ENCODE measurements at regions not wholly inside any gene's neighbourhood (a gene's known extent, or its start where the extent isn't known, plus 50 kb on each side); places are given as distances from the start of the nearest gene placed in this dataset.

- intact Hi-C loops (cut with DNase I), result no loop called here
- no peaks in the 10 kb centered on the region for H3K9me3 ChIP-seq
- H3K27ac ChIP-seq, result no peak overlapping the region
- H3K4me3 ChIP-seq, result no peak overlapping the region
- no peak for DNase-seq (ENCODE audit: low spot score in 2 of 2)
- TF ChIP-seq, protein P1, sequence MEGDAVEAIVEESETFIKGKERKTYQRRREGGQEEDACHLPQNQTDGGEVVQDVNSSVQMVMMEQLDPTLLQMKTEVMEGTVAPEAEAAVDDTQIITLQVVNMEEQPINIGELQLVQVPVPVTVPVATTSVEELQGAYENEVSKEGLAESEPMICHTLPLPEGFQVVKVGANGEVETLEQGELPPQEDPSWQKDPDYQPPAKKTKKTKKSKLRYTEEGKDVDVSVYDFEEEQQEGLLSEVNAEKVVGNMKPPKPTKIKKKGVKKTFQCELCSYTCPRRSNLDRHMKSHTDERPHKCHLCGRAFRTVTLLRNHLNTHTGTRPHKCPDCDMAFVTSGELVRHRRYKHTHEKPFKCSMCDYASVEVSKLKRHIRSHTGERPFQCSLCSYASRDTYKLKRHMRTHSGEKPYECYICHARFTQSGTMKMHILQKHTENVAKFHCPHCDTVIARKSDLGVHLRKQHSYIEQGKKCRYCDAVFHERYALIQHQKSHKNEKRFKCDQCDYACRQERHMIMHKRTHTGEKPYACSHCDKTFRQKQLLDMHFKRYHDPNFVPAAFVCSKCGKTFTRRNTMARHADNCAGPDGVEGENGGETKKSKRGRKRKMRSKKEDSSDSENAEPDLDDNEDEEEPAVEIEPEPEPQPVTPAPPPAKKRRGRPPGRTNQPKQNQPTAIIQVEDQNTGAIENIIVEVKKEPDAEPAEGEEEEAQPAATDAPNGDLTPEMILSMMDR (IDR thresholded peaks at IDR 0.05), result no peak
- H3K4me1 ChIP-seq, result peaks cover 0 to 16% of the 10 kb centered on the region in 2 donors
- H3K36me3 ChIP-seq, result no peaks in the 10 kb centered on the region
- H3K27me3 ChIP-seq, result no peaks in the 10 kb centered on the region
Observed at GRCh38 chr4:3365326-3365725, 72.5 kb downstream of the RGS12 start.

GRCh38 chr4:3365871-3366842, 73.3 kb downstream of the RGS12 start:
- no peaks in the 10 kb centered on the region for H3K9me3 ChIP-seq
- H3K27me3 ChIP-seq, result no peaks in the 10 kb centered on the region
- intact Hi-C loops (cut with DNase I), result no loop called here
- no peak for DNase-seq (ENCODE audit: low spot score in 2 of 2)
- TF ChIP-seq, protein P1 (IDR thresholded peaks at IDR 0.05), result no peak
- no peak overlapping the region for H3K27ac ChIP-seq
- H3K4me1 ChIP-seq, result peaks cover 0 to 19% of the 10 kb centered on the region in 2 donors
- H3K36me3 ChIP-seq, result no peaks in the 10 kb centered on the region
- no peak overlapping the region for H3K4me3 ChIP-seq

DNA sequence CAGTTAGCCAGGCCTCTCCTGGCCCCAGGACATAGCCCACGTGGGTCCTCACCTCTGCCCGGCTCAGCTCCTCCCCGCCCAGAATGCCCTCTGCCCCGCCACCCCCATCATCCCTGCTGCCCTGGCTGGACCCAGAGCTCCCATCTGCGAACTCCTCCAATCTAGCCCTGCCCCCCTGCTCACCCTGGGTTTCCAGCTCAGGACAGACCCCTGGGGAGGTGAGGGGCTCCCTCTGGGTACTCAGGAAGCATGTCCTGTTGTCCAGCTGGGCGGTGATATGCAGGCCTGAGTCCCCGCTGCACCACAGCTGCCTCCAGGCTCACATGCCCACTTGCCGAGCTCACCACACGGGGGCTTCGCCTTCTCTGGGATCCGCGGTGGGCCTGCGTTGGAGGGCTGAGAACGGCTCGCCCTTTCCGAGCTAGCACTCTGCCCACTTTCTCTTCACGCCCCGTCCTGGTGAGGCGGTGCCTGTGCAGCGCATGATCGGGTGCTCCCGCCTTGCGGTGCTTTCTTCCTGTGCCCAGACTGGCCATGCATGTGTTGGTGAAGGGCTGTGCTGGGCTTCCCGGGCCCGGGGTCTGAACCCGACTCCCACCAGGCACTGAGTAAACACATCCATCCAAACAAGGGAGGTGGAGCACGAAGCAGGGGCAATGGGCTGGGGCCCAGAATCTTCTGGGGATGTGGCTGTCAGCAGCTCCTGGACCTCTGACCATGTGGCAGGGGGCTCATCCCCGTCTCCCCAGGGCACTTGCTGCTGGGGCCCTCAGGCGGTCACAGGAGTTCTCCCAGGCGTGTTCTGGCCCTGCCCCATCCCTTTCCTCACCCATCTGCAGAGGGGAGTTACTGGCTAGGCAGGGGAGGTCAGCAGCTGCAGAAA, 74.3 kb downstream of the RGS12 start:
- Histone ChIP-seq H3K4me3 (no peak overlapping the region), H3K36me3 (no peaks in the 10 kb centered on the region), H3K27ac (no peak overlapping the region), H3K9me3 (no peaks in the 10 kb centered on the region), H3K27me3 (no peaks in the 10 kb centered on the region), H3K4me1 (peaks cover 0 to 19% of the 10 kb centered on the region in 2 donors)
- intact Hi-C loops (cut with DNase I), result no loop called here
- no peak for DNase-seq (ENCODE audit: low spot score in 2 of 2)
- TF ChIP-seq, protein P1 (IDR thresholded peaks at IDR 0.05), result no peak

GRCh38 chr4:3367866-3368265, 73.9 kb upstream of the HGFAC start:
- Histone ChIP-seq H3K27ac (no peak overlapping the region), H3K4me1 (peaks cover 0 to 19% of the 10 kb centered on the region in 2 donors), H3K36me3 (no peaks in the 10 kb centered on the region), H3K4me3 (no peak overlapping the region), H3K27me3 (no peaks in the 10 kb centered on the region), H3K9me3 (no peaks in the 10 kb centered on the region)
- intact Hi-C loops (cut with DNase I), result no loop called here
- no peak for DNase-seq (ENCODE audit: low spot score in 2 of 2)
- TF ChIP-seq, protein P1 (IDR thresholded peaks at IDR 0.05), result no peak

GRCh38 chr4:3368334-3368733, 73.4 kb upstream of the HGFAC start:
- Histone ChIP-seq H3K4me3 (no peak overlapping the region), H3K4me1 (peaks cover 0 to 19% of the 10 kb centered on the region in 2 donors), H3K9me3 (no peaks in the 10 kb centered on the region), H3K27me3 (no peaks in the 10 kb centered on the region), H3K27ac (no peak overlapping the region), H3K36me3 (no peaks in the 10 kb centered on the region)
- no peak for DNase-seq (ENCODE audit: low spot score in 2 of 2)
- intact Hi-C loops (cut with DNase I), result no loop called here
- TF ChIP-seq, protein P1 (IDR thresholded peaks at IDR 0.05), result no peak
